T-helper 9 cell (primary cell): ENCODE measurements at regions not wholly inside any gene's neighbourhood (a gene's known extent, or its start where the extent isn't known, plus 50 kb on each side); places are given as distances from the start of the nearest gene placed in this dataset.

Experiments used
- DNase-seq: peaks from one replicate; pipeline ENCODE4 v3.0.0-alpha.2; 2020

GRCh38 chr16:82357237-82357636 lies 187.2 kb upstream of the MPHOSPH6 start:
- DNase-seq, result no peak

- DNase-seq, result no peak
Observed at GRCh38 chr16:82350560-82350959, 180.5 kb upstream of the MPHOSPH6 start.

GRCh38 chr16:82345318-82345717 lies 175.3 kb upstream of the MPHOSPH6 start:
- no peak for DNase-seq

- no peak for DNase-seq
Observed at GRCh38 chr16:82344157-82344556, 174.1 kb upstream of the MPHOSPH6 start.

GRCh38 chr16:82341146-82341669 lies 171.2 kb upstream of the MPHOSPH6 start:
- DNase-seq, result no peak

GRCh38 chr16:82340531-82340930 lies 170.5 kb upstream of the MPHOSPH6 start:
- DNase-seq, result no peak

- DNase-seq, result no peak
Observed at GRCh38 chr16:82337355-82337754, 167.3 kb upstream of the MPHOSPH6 start.

- no peak for DNase-seq
Observed at GRCh38 chr16:82331974-82332750, 162.1 kb upstream of the MPHOSPH6 start.

- DNase-seq, result no peak
Observed at GRCh38 chr16:82331397-82331796, 161.4 kb upstream of the MPHOSPH6 start.

GRCh38 chr16:82329504-82330192 lies 159.6 kb upstream of the MPHOSPH6 start:
- DNase-seq, result no peak

GRCh38 chr16:82328881-82329469 lies 159.0 kb upstream of the MPHOSPH6 start:
- no peak for DNase-seq

- DNase-seq, result no peak
Observed at GRCh38 chr16:82323171-82323570, 153.1 kb upstream of the MPHOSPH6 start.

- DNase-seq, result no peak
Observed at GRCh38 chr16:82322177-82322576, 152.2 kb upstream of the MPHOSPH6 start.

- no peak for DNase-seq
Observed at GRCh38 chr16:82319038-82319437, 149.0 kb upstream of the MPHOSPH6 start.

GRCh38 chr16:82317411-82318167 lies 147.6 kb upstream of the MPHOSPH6 start:
- DNase-seq, result no peak

GRCh38 chr16:82313754-82314153 lies 143.7 kb upstream of the MPHOSPH6 start:
- no peak for DNase-seq

GRCh38 chr16:82311528-82311927 lies 141.5 kb upstream of the MPHOSPH6 start:
- no peak for DNase-seq

GRCh38 chr16:82302042-82302727 lies 132.2 kb upstream of the MPHOSPH6 start:
- no peak for DNase-seq

- no peak for DNase-seq
Observed at GRCh38 chr16:82301146-82301755, 131.2 kb upstream of the MPHOSPH6 start.

- no peak for DNase-seq
Observed at GRCh38 chr16:82300374-82300951, 130.4 kb upstream of the MPHOSPH6 start.

- DNase-seq, result no peak
Observed at GRCh38 chr16:82298472-82298871, 128.4 kb upstream of the MPHOSPH6 start.
